ENCODE measurements at regions not wholly inside any gene's neighbourhood (a gene's known extent, or its start where the extent isn't known, plus 50 kb on each side); places are given as distances from the start of the nearest gene placed in this dataset.

- TF ChIP-seq FOXA1 (IDR thresholded peaks at IDR 0.05) (no peak), FOXK2 (IDR thresholded peaks at IDR 0.05) (no peak), SUZ12 (IDR thresholded peaks at IDR 0.05) (no peak), BHLHE40 (IDR thresholded peaks at IDR 0.05; ENCODE audit: borderline replicate concordance) (no peak), ARNT (IDR thresholded peaks at IDR 0.05) (no peak), NFRKB (IDR thresholded peaks at IDR 0.05) (no peak), CTBP1 (IDR thresholded peaks at IDR 0.05; ENCODE audit: borderline replicate concordance) (no peak), SP1 (IDR thresholded peaks at IDR 0.05) (no peak), ELF4 (IDR thresholded peaks at IDR 0.05) (no peak), L3MBTL2 (conservative IDR thresholded peaks at IDR 0.05) (no peak), ZNF384 (IDR thresholded peaks at IDR 0.05) (no peak), FOXM1 (IDR thresholded peaks at IDR 0.05; ENCODE audit: borderline replicate concordance) (no peak), TARDBP (IDR thresholded peaks at IDR 0.05) (no peak), HDGF (IDR thresholded peaks at IDR 0.05; ENCODE audit: borderline replicate concordance) (no peak)
- TF ChIP-seq, protein P1, sequence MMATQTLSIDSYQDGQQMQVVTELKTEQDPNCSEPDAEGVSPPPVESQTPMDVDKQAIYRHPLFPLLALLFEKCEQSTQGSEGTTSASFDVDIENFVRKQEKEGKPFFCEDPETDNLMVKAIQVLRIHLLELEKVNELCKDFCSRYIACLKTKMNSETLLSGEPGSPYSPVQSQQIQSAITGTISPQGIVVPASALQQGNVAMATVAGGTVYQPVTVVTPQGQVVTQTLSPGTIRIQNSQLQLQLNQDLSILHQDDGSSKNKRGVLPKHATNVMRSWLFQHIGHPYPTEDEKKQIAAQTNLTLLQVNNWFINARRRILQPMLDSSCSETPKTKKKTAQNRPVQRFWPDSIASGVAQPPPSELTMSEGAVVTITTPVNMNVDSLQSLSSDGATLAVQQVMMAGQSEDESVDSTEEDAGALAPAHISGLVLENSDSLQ (IDR thresholded peaks at IDR 0.05) = no peak
- DNase-seq (ENCODE audit: extremely low spot score) = no peak
- CTCF ChIA-PET = no interaction called here
- POLR2A ChIA-PET = no interaction called here
Observed at GRCh38 chr2:71846669-71847291, 300.9 kb downstream of the CYP26B1 start.

- ChIA-PET POLR2A (no interaction called here), CTCF (interaction anchor here (0.6 kb wide), 1 partner anchor 55 kb away, joined by 4 read pairs; no protein-coding TSS in a partner anchor)
- TF ChIP-seq FOXK2 (IDR thresholded peaks at IDR 0.05) = no peak
- no peak for TF ChIP-seq SP1 (IDR thresholded peaks at IDR 0.05)
- TF ChIP-seq SUZ12 (IDR thresholded peaks at IDR 0.05) = no peak
- TF ChIP-seq FOXA1 (IDR thresholded peaks at IDR 0.05) = no peak
- TF ChIP-seq TARDBP (IDR thresholded peaks at IDR 0.05) = no peak
- TF ChIP-seq HDGF (IDR thresholded peaks at IDR 0.05; ENCODE audit: borderline replicate concordance) = no peak
- no peak for TF ChIP-seq LEF1 (IDR thresholded peaks at IDR 0.05; ENCODE audit: borderline replicate concordance)
- DNase-seq (ENCODE audit: extremely low spot score) = no peak
Observed at GRCh38 chr2:71846072-71846471, 301.6 kb downstream of the CYP26B1 start.

- POLR2A ChIA-PET = no interaction called here
Observed at GRCh38 chr2:71844967-71845366, 302.7 kb downstream of the CYP26B1 start.

DNA sequence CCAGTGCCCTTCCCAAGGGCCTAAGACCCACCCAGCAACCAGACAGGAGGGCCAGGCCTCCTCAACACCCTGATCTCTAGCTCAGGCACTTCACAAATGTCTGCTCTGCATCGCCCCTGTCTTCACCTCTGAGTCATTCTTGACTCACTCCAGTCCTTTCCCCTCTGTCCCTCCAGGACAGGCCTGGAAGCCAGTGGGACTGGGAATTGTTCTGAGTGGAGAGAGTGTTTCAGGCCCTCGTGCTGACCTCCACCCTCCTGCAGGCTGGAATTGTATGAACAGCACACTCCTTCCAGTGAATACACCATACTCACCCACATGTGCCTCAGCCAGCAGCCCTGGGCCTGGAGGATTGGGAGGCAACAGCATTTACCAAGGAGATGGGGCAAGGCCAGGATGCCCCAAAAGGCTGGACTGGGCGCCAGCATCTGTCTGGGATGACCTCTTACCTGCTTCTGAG, 304.2 kb downstream of the CYP26B1 start:
- DNase-seq (ENCODE audit: extremely low spot score) = no peak
- TF ChIP-seq CTBP1 (IDR thresholded peaks at IDR 0.05; ENCODE audit: borderline replicate concordance) = no peak
- no peak for TF ChIP-seq FOXA1 (IDR thresholded peaks at IDR 0.05)
- no peak for TF ChIP-seq BHLHE40 (IDR thresholded peaks at IDR 0.05; ENCODE audit: borderline replicate concordance)
- TF ChIP-seq NFRKB (IDR thresholded peaks at IDR 0.05) = no peak
- no peak for TF ChIP-seq SUZ12 (IDR thresholded peaks at IDR 0.05)
- no peak for TF ChIP-seq ZNF384 (IDR thresholded peaks at IDR 0.05)
- TF ChIP-seq FOXM1 (IDR thresholded peaks at IDR 0.05; ENCODE audit: borderline replicate concordance) = no peak
- no peak for TF ChIP-seq ARNT (IDR thresholded peaks at IDR 0.05)
- TF ChIP-seq ELF4 (IDR thresholded peaks at IDR 0.05) = no peak
- ChIA-PET POLR2A (no interaction called here), CTCF (no interaction called here)

More at GRCh38 chr2:71844967-71845366, 302.7 kb downstream of the CYP26B1 start:
- CTCF ChIA-PET = no interaction called here
- DNase-seq (ENCODE audit: extremely low spot score) = no peak
- TF ChIP-seq HDGF (IDR thresholded peaks at IDR 0.05; ENCODE audit: borderline replicate concordance) (no peak), FOXK2 (IDR thresholded peaks at IDR 0.05) (no peak), NFRKB (IDR thresholded peaks at IDR 0.05) (no peak), FOXA1 (IDR thresholded peaks at IDR 0.05) (no peak), SP1 (IDR thresholded peaks at IDR 0.05) (no peak), SUZ12 (IDR thresholded peaks at IDR 0.05) (no peak), CTBP1 (IDR thresholded peaks at IDR 0.05; ENCODE audit: borderline replicate concordance) (no peak), L3MBTL2 (conservative IDR thresholded peaks at IDR 0.05) (no peak), BHLHE40 (IDR thresholded peaks at IDR 0.05; ENCODE audit: borderline replicate concordance) (no peak), LEF1 (IDR thresholded peaks at IDR 0.05; ENCODE audit: borderline replicate concordance) (no peak), FOXM1 (IDR thresholded peaks at IDR 0.05; ENCODE audit: borderline replicate concordance) (no peak), ARNT (IDR thresholded peaks at IDR 0.05) (no peak), ELF4 (IDR thresholded peaks at IDR 0.05) (no peak), ZNF384 (IDR thresholded peaks at IDR 0.05) (no peak), TARDBP (IDR thresholded peaks at IDR 0.05) (no peak)
- TF ChIP-seq, protein P1 (IDR thresholded peaks at IDR 0.05) = no peak

DNA sequence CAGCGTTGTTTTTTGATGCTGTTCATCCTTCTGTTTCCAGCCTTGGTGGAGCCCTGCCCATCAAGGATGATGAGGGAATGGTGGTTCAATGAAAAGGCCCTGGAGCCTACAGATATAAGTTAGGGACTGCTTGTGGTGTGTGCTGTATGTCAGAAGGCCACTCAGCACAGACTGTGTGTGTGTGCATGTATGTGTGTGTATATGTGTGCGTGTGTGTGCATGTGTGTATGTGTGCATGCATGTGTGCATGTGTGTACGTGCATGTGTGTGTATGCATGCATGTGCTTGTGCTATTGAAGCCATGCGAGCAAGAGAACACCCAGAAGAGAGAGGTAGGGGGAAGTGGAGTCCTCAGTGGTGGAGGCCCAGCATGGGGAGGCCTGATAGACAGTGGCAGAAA, 304.9 kb downstream of the CYP26B1 start:
- TF ChIP-seq FOXM1 (IDR thresholded peaks at IDR 0.05; ENCODE audit: borderline replicate concordance) = no peak
- TF ChIP-seq ZNF384 (IDR thresholded peaks at IDR 0.05) = no peak
- no peak for TF ChIP-seq BHLHE40 (IDR thresholded peaks at IDR 0.05; ENCODE audit: borderline replicate concordance)
- no peak for TF ChIP-seq NFRKB (IDR thresholded peaks at IDR 0.05)
- no peak for TF ChIP-seq ARNT (IDR thresholded peaks at IDR 0.05)
- no peak for TF ChIP-seq FOXK2 (IDR thresholded peaks at IDR 0.05)
- no peak for TF ChIP-seq HDGF (IDR thresholded peaks at IDR 0.05; ENCODE audit: borderline replicate concordance)
- TF ChIP-seq ELF4 (IDR thresholded peaks at IDR 0.05) = no peak
- TF ChIP-seq, protein P1 (IDR thresholded peaks at IDR 0.05) = no peak
- no peak for TF ChIP-seq LEF1 (IDR thresholded peaks at IDR 0.05; ENCODE audit: borderline replicate concordance)
- no peak for TF ChIP-seq CTBP1 (IDR thresholded peaks at IDR 0.05; ENCODE audit: borderline replicate concordance)
- TF ChIP-seq FOXA1 (IDR thresholded peaks at IDR 0.05) = no peak
- no peak for TF ChIP-seq TARDBP (IDR thresholded peaks at IDR 0.05)
- TF ChIP-seq L3MBTL2 (conservative IDR thresholded peaks at IDR 0.05) = no peak
- TF ChIP-seq SUZ12 (IDR thresholded peaks at IDR 0.05) = no peak
- no peak for TF ChIP-seq SP1 (IDR thresholded peaks at IDR 0.05)
- ChIA-PET CTCF (no interaction called here), POLR2A (no interaction called here)
- no peak for DNase-seq (ENCODE audit: extremely low spot score)

- DNase-seq (ENCODE audit: extremely low spot score) = no peak
- TF ChIP-seq ARNT (IDR thresholded peaks at IDR 0.05) (no peak), SUZ12 (IDR thresholded peaks at IDR 0.05) (no peak)
- ChIA-PET CTCF (no interaction called here), POLR2A (no interaction called here)
Observed at GRCh38 chr2:71839826-71840225, 307.8 kb downstream of the CYP26B1 start.

Measured in HEK293T (cell line).